GM19035 (cell line): ENCODE measurements at regions not wholly inside any gene's neighbourhood (a gene's known extent, or its start where the extent isn't known, plus 50 kb on each side); places are given as distances from the start of the nearest gene placed in this dataset.
"Not testable (repeated sequence)": the region's sequence is repeated elsewhere in the genome, so short reads cannot be mapped to it uniquely, and the experiment has no call there.

ENCODE experiments used
- ATAC-seq: cut with Tn5 transposase; IDR thresholded peaks from one replicate; pipeline ENCODE4 v1.9.1; 2021; ENCODE audit not compliant: unreplicated experiment

GRCh38 chr10:109809954-109810353 lies 113.4 kb downstream of the XPNPEP1 start:
- not testable (repeated sequence) for ATAC-seq

- ATAC-seq = not testable (repeated sequence)
Measured at GRCh38 chr10:109801191-109801590, 122.1 kb downstream of the XPNPEP1 start.

GRCh38 chr10:109790647-109791046 lies 132.7 kb downstream of the XPNPEP1 start:
- no peak for ATAC-seq

GRCh38 chr10:109784236-109784635 lies 139.1 kb downstream of the XPNPEP1 start:
- ATAC-seq = no peak

- ATAC-seq = no peak
Measured at GRCh38 chr10:109783286-109783685, 140.0 kb downstream of the XPNPEP1 start.

- no peak for ATAC-seq
Measured at GRCh38 chr10:109780997-109781396, 142.3 kb downstream of the XPNPEP1 start.

- ATAC-seq = no peak
Measured at GRCh38 chr10:109778993-109779392, 144.3 kb downstream of the XPNPEP1 start.

- ATAC-seq = no peak
Measured at GRCh38 chr10:109774121-109774440, 149.2 kb downstream of the XPNPEP1 start.

GRCh38 chr10:109773288-109774120 lies 149.8 kb downstream of the XPNPEP1 start:
- no peak for ATAC-seq

GRCh38 chr10:109770663-109771062 lies 152.6 kb downstream of the XPNPEP1 start:
- ATAC-seq = no peak

- ATAC-seq = no peak
Measured at GRCh38 chr10:109769966-109770365, 153.3 kb downstream of the XPNPEP1 start.

- ATAC-seq = no peak
Measured at GRCh38 chr10:109765838-109766237, 157.5 kb downstream of the XPNPEP1 start.

GRCh38 chr10:109762555-109762954 lies 160.8 kb downstream of the XPNPEP1 start:
- no peak for ATAC-seq

GRCh38 chr10:109757670-109758069 lies 165.6 kb downstream of the XPNPEP1 start:
- ATAC-seq = not testable (repeated sequence)

GRCh38 chr10:109746861-109747260 lies 176.4 kb downstream of the XPNPEP1 start:
- ATAC-seq = no peak

GRCh38 chr10:109744020-109744419 lies 179.3 kb downstream of the XPNPEP1 start:
- no peak for ATAC-seq

GRCh38 chr10:109743574-109743973 lies 179.7 kb downstream of the XPNPEP1 start:
- no peak for ATAC-seq

GRCh38 chr10:109743146-109743545 lies 180.2 kb downstream of the XPNPEP1 start:
- no peak for ATAC-seq

- no peak for ATAC-seq
Measured at GRCh38 chr10:109741712-109742111, 181.6 kb downstream of the XPNPEP1 start.

- ATAC-seq = no peak
Measured at GRCh38 chr10:109740436-109740835, 182.9 kb downstream of the XPNPEP1 start.

- ATAC-seq = no peak
Measured at GRCh38 chr10:109737626-109738025, 185.7 kb downstream of the XPNPEP1 start.

GRCh38 chr10:109737009-109737408 lies 186.3 kb downstream of the XPNPEP1 start:
- no peak for ATAC-seq

- ATAC-seq = no peak
Measured at GRCh38 chr10:109735776-109736175, 187.5 kb downstream of the XPNPEP1 start.
